RWPE1 (cell line): ENCODE measurements at regions not wholly inside any gene's neighbourhood (a gene's known extent, or its start where the extent isn't known, plus 50 kb on each side); places are given as distances from the start of the nearest gene placed in this dataset.

Source experiments
- CTCF ChIA-PET: fragments of 350-600 bp; sonication (Branson Sonifier 250); formaldehyde crosslinking; extraction: SDS; loops from one replicate; lab custom pipeline; 2021; lab: Yijun Ruan, JAX
- POLR2A ChIA-PET: fragments of 400-600 bp; formaldehyde crosslinking; extraction: SDS; loops from one replicate; lab custom pipeline; 2020; ENCODE audit warnings: antibody characterized with exemption; ENCODE audit not compliant: low non-redundant PET; lab: Yijun Ruan, JAX
- DNase-seq: peaks from one replicate; pipeline ENCODE4 v3.0.0; 2012; ENCODE audit warnings: low spot score
- H3K27ac ChIP-seq: fragments of 450-650 bp; 2 replicates; pipeline ENCODE4 v1.5.1; 2017
- CTCF ChIP-seq: fragments of 450-650 bp; conservative IDR thresholded peaks from 2 replicates; pipeline ENCODE4 v1.5.1; 2017; ENCODE audit warnings: low read depth, mild to moderate bottlenecking

GRCh38 chr5:100157066-100157465 lies 378.1 kb upstream of the FAM174A start:
- CTCF ChIA-PET, result no interaction called here
- no peak overlapping the region for H3K27ac ChIP-seq
- POLR2A ChIA-PET, result no interaction called here
- TF ChIP-seq CTCF, result no peak
- no peak for DNase-seq

- ChIA-PET CTCF (interaction anchor here (0.7 kb wide), 1 partner anchor 206 kb away, joined by 3 read pairs; no protein-coding TSS in a partner anchor), POLR2A (no interaction called here)
- no peak for DNase-seq
Observed at GRCh38 chr5:100148239-100148638, 386.9 kb upstream of the FAM174A start.

GRCh38 chr5:100142607-100143006 lies 392.6 kb upstream of the FAM174A start:
- no peak for TF ChIP-seq CTCF
- H3K27ac ChIP-seq, result no peak overlapping the region
- ChIA-PET CTCF (no interaction called here), POLR2A (no interaction called here)
- DNase-seq, result no peak

More at GRCh38 chr5:100148239-100148638, 386.9 kb upstream of the FAM174A start:
- no peak for TF ChIP-seq CTCF
- H3K27ac ChIP-seq, result no peak overlapping the region

- DNase-seq, result no peak
- TF ChIP-seq CTCF, result no peak
- H3K27ac ChIP-seq, result no peak overlapping the region
- POLR2A ChIA-PET, result no interaction called here
- CTCF ChIA-PET, result interaction anchor here (0.6 kb wide), 1 partner anchor 839 kb away, joined by 3 read pairs; no protein-coding TSS in a partner anchor
Observed at GRCh38 chr5:100131161-100131560, 404.0 kb upstream of the FAM174A start.

GRCh38 chr5:100130307-100130706 lies 404.9 kb upstream of the FAM174A start:
- no peak for TF ChIP-seq CTCF
- H3K27ac ChIP-seq, result no peak overlapping the region
- POLR2A ChIA-PET, result no interaction called here
- CTCF ChIA-PET, result no interaction called here
- DNase-seq, result no peak

- POLR2A ChIA-PET, result no interaction called here
- CTCF ChIA-PET, result interaction anchor here (0.7 kb wide), 1 partner anchor 648 kb away, joined by 3 read pairs; no protein-coding TSS in a partner anchor
- H3K27ac ChIP-seq, result no peak overlapping the region
- TF ChIP-seq CTCF, result no peak
- DNase-seq, result no peak
Observed at GRCh38 chr5:100119903-100120302, 415.3 kb upstream of the FAM174A start.
